ENCODE measurements at regions not wholly inside any gene's neighbourhood (a gene's known extent, or its start where the extent isn't known, plus 50 kb on each side); places are given as distances from the start of the nearest gene placed in this dataset.

GRCh38 chr5:57776035-57776434 is 293.4 kb upstream of the ACTBL2 start:
- no peak overlapping the region for H3K4me3 ChIP-seq
- H3K4me1 ChIP-seq (ENCODE audit: control insufficient read depth in 1 of 2, low read depth in 2 of 2): peaks cover 12% of the 10 kb centered on the region in 2 donors
- TF ChIP-seq, protein P1, sequence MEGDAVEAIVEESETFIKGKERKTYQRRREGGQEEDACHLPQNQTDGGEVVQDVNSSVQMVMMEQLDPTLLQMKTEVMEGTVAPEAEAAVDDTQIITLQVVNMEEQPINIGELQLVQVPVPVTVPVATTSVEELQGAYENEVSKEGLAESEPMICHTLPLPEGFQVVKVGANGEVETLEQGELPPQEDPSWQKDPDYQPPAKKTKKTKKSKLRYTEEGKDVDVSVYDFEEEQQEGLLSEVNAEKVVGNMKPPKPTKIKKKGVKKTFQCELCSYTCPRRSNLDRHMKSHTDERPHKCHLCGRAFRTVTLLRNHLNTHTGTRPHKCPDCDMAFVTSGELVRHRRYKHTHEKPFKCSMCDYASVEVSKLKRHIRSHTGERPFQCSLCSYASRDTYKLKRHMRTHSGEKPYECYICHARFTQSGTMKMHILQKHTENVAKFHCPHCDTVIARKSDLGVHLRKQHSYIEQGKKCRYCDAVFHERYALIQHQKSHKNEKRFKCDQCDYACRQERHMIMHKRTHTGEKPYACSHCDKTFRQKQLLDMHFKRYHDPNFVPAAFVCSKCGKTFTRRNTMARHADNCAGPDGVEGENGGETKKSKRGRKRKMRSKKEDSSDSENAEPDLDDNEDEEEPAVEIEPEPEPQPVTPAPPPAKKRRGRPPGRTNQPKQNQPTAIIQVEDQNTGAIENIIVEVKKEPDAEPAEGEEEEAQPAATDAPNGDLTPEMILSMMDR (IDR thresholded peaks at IDR 0.05): no peak
- no peaks in the 10 kb centered on the region for H3K9me3 ChIP-seq
- no peak for DNase-seq (ENCODE audit: low spot score)
- no peak for ATAC-seq (ENCODE audit: insufficient number of reproducible peaks, low FRiP score, low read depth)
- no peak overlapping the region for H3K27ac ChIP-seq
- no peaks in the 10 kb centered on the region for H3K27me3 ChIP-seq (replicated peaks; ENCODE audit: insufficient read depth)
- H3K36me3 ChIP-seq: no peaks in the 10 kb centered on the region

GRCh38 chr5:57774439-57774838 is 291.8 kb upstream of the ACTBL2 start:
- DNase-seq (ENCODE audit: low spot score): no peak
- TF ChIP-seq, protein P1 (IDR thresholded peaks at IDR 0.05): no peak
- H3K4me3 ChIP-seq: no peak overlapping the region
- H3K36me3 ChIP-seq: no peaks in the 10 kb centered on the region
- ATAC-seq (ENCODE audit: insufficient number of reproducible peaks, low FRiP score, low read depth): no peak
- no peaks in the 10 kb centered on the region for H3K27me3 ChIP-seq (replicated peaks; ENCODE audit: insufficient read depth)
- no peaks in the 10 kb centered on the region for H3K9me3 ChIP-seq
- H3K4me1 ChIP-seq (ENCODE audit: control insufficient read depth in 1 of 2, low read depth in 2 of 2): peaks cover 0 to 2% of the 10 kb centered on the region in 2 donors
- no peak overlapping the region for H3K27ac ChIP-seq

GRCh38 chr5:57772512-57772911 is 289.9 kb upstream of the ACTBL2 start:
- DNase-seq (ENCODE audit: low spot score): no peak
- TF ChIP-seq, protein P1 (IDR thresholded peaks at IDR 0.05): no peak
- Histone ChIP-seq H3K27me3 (replicated peaks; ENCODE audit: insufficient read depth) (no peaks in the 10 kb centered on the region), H3K36me3 (no peaks in the 10 kb centered on the region), H3K4me1 (ENCODE audit: control insufficient read depth in 1 of 2, low read depth in 2 of 2) (no peaks in the 10 kb centered on the region), H3K9me3 (no peaks in the 10 kb centered on the region), H3K27ac (no peak overlapping the region), H3K4me3 (no peak overlapping the region)
- ATAC-seq (ENCODE audit: insufficient number of reproducible peaks, low FRiP score, low read depth): no peak

DNA sequence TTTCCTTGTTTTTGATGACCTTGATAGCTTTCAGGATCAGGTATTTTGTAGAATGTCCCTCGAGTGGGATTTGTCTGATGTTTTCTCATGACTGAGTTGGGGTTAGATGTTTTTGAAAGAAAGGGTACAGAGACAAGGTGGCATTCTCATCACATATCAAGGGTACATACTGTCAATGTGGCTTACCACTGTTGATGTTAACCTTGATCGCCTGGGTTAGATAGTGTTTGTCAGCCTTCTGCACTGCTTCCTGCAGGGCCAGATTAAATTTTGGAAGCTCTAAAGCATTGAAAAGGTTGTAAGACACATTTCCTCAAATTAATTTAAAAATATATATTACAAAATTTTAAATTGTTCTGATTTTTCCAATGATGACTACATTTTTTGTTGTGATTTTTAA is 287.4 kb upstream of the ACTBL2 start:
- H3K27ac ChIP-seq: no peak overlapping the region
- no peak for DNase-seq (ENCODE audit: low spot score)
- ATAC-seq (ENCODE audit: insufficient number of reproducible peaks, low FRiP score, low read depth): no peak
- no peaks in the 10 kb centered on the region for H3K4me1 ChIP-seq (ENCODE audit: control insufficient read depth in 1 of 2, low read depth in 2 of 2)
- H3K4me3 ChIP-seq: no peak overlapping the region
- TF ChIP-seq, protein P1 (IDR thresholded peaks at IDR 0.05): no peak
- H3K9me3 ChIP-seq: no peaks in the 10 kb centered on the region
- H3K27me3 ChIP-seq (replicated peaks; ENCODE audit: insufficient read depth): no peaks in the 10 kb centered on the region
- H3K36me3 ChIP-seq: no peaks in the 10 kb centered on the region

DNA sequence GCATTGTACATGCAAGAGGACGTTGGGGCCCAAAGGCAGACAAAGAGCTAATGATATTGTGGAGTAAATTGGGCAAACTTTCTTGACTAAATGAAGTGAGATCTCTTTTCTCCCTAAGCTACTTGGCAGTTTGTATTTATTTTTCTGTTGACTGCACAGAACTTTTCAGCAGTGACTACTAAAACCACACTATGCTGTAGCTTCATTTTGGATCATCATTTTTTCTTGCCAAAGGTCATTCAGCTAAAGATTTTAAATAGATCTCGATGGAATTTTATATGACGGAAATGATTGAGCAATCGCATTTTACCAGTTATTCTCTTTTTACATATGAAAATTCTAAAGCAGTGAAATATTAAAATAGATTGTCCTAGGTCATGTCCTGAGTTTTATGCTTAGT is 286.1 kb upstream of the ACTBL2 start:
- H3K9me3 ChIP-seq: no peaks in the 10 kb centered on the region
- no peak overlapping the region for H3K4me3 ChIP-seq
- no peak overlapping the region for H3K27ac ChIP-seq
- no peaks in the 10 kb centered on the region for H3K36me3 ChIP-seq
- DNase-seq (ENCODE audit: low spot score) (no peak), ATAC-seq (ENCODE audit: insufficient number of reproducible peaks, low FRiP score, low read depth) (no peak)
- no peaks in the 10 kb centered on the region for H3K27me3 ChIP-seq (replicated peaks; ENCODE audit: insufficient read depth)
- TF ChIP-seq, protein P1 (IDR thresholded peaks at IDR 0.05): no peak
- H3K4me1 ChIP-seq (ENCODE audit: control insufficient read depth in 1 of 2, low read depth in 2 of 2): no peaks in the 10 kb centered on the region
